HL-60 (cell line): ENCODE measurements at regions not wholly inside any gene's neighbourhood (a gene's known extent, or its start where the extent isn't known, plus 50 kb on each side); places are given as distances from the start of the nearest gene placed in this dataset.

Experiments used
- CTCF ChIP-seq: IDR thresholded peaks from one replicate; pipeline ENCODE4 v1.5.1; 2011; ENCODE audit warnings: low read length, control low read depth, inconsistent platforms; ENCODE audit not compliant: insufficient read depth
- REST ChIP-seq: IDR thresholded peaks from 2 replicates; pipeline ENCODE4 v1.6.1; 2012; ENCODE audit warnings: low read depth; ENCODE audit not compliant: insufficient replicate concordance

- TF ChIP-seq CTCF = no peak
- TF ChIP-seq REST = no peak
Observed at GRCh38 chr3:31054032-31054431, 159.6 kb upstream of the GADL1 start.
